ENCODE measurements at regions not wholly inside any gene's neighbourhood (a gene's known extent, or its start where the extent isn't known, plus 50 kb on each side); places are given as distances from the start of the nearest gene placed in this dataset.
"Not testable (repeated sequence)": the region's sequence is repeated elsewhere in the genome, so short reads cannot be mapped to it uniquely, and the experiment has no call there.

DNA sequence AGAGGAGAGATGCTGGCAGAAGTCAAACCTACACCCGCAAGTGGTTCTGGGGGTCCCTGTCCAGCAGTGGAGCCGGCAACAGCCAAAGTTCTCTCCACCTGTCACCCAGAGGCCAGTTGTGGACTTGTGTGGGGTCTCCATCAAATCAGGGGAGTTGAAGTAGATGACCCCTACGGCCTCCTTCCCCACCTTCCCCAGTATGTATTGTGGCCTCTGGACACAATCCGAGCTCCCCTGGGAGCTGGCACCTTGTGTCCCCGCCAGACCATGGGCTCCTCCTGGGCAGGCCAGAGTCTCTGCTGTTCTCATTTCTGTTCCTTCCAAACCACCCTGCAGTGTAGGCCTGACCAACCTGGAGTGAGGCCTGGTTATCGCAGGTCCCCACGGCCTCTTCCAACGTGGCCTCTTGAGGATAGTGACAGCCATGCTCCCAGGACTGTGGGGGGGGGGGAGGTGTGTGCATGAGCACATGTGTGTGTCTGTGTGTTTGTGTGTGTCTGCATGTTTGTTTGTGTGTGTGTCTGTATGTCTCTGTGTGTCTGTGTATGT lies 246.4 kb downstream of the MATN1 start:
- no peak for DNase-seq

DNA sequence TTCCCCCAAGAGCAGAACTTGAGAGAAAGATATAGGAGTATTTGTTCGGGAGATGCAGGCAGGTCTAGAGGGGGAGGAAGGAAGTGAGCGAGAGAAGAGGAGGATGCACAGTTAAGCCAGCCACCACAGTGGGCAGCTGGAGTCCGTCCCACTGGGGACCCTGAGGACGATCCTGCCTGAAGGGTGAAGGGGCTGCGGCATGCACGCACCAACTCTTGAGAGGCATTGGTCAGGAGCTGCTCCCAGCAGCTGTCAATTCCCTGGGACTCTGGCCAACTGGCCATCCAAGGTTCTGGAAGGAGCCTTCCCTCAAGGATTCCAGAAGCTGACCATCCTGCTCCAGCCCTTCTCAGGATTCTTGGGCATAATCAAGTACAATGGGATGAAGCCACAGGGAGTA lies 246.9 kb downstream of the MATN1 start:
- no peak for DNase-seq

DNA sequence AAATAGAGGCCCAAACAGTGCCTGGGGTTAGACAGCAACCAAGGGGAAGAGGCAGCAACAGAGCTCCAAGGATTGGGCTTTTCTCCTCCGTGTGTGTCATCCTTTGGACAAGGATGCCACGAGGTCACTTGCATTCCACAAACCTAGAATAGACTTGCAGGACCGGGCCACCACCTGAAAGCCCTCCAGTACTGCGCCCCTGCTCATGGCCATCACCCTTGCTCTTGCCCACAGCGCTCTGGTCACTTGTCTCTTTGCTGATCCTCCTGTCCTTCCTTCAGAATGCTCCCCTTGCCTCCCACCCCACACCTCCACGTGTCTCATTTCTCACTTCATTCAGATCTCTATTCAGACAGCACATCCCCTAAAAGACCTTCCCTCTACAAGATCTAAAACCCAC lies 247.4 kb downstream of the MATN1 start:
- DNase-seq, result no peak

DNA sequence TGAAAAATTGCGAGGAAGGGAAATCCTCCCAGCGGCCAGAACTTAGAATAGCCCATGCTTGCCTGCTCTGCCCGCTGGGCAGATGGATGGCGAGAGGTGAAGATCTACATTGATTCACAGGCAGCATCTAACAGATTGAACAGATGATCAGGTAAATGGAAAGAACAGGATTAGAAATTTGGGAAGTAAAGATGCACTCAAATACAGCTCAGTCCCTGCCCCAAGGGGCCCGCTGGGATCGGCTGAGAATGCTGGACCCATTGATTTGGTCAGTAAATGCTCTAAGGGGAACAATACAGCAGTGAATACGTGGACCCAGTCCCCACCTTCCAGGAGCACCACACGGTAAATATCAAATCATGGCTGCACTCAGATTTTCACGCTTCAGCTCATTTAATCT lies 248.2 kb downstream of the MATN1 start:
- no peak for DNase-seq

DNA sequence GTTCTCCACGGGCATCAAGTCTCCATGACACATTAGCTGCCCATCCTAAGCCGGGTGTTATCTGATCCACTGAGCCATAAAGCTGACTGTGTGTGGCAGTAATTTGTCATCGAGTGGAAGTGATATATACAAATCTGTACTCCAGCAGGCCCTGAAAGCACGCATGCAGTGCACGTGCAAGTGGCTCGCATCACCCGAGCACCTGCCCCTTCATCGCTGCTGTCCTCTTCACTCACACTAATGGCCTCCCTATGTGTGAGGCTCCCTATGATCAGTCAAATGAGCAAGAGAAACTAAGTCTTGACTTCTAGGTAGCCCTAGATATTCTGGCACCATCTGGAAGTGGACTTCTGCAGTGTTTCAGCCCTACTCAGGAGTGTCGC lies 248.6 kb downstream of the MATN1 start:
- no peak for DNase-seq

DNA sequence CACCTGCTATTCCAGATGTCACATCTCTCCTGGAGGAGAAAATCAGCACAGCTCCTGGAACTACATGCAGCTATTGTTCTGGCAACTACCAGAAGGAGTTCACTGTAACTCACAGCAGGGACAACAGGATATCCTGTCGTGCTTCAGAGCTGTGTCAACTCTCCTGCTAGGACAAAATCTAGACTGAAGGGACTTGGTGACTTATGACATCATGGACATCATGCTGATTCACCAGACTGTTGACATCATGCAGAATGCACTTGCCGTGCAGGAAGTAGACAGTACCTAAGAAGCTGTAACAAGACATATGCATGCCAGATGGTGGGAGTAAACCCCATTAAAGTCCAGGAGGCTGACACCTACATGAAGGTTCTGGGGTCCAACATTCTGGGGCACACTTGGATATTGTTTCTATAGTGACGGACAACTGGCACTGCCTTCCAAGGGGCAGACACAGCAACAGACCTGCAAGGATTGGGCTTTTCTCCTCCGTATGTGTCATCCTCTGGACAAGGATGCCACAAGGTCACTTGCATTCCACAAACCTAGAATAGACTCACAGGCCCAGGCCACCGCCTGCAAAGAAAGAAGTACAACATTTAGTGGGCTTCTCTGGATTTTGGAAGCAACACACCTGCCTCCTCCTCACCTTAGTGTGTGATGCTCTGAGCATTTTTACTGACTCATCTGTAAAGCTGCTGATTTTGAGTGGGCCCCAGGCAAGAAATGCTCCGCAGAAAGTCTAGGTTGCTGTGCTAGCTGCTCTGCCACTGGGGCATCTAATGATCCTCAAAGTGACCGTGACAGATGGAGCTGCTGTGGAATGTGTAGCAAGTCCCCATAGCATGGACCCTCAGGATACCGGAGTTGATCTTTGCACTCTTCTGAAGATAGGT lies 249.2 kb downstream of the MATN1 start:
- DNase-seq, result no peak

DNA sequence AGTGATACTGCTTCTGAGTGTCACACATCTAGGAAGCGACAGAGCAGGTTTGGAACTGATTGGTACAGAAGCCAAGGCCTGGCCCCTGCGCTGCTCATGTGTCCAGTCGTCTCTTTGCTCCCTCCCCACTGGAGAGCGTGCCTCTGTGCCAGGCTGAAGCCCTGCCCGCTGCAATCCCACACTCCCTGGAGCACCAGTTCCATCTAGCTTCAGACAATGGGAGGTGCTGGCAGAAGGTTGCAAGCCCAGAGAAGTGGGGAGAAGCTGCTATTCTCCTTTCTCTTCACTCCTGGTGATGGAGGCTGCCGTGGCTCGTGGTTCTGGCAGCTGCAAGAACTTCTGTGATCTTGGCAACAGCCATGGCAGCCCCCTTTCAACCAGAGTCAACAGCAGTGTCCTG lies 250.9 kb downstream of the MATN1 start:
- DNase-seq, result no peak

DNA sequence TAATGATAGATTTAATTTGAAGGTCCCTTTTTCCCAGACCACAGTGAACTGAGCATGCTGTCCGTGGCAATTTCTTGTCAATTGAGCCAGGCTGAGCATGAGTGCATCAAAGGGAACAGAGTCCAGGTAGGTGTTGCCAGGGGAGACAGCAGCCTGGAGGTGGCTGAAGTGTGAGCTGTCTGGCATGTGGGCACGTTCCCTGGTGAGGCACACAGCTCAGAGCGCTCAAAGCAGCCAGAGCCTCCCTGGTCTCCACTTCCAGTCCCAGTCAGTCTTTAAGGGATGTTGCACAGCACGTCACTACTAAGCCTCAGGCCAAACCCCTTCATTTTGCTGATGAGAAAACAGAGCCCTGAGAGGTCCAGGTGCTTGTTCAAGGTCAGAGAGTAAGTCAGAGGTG lies 251.4 kb downstream of the MATN1 start:
- DNase-seq, result no peak

DNA sequence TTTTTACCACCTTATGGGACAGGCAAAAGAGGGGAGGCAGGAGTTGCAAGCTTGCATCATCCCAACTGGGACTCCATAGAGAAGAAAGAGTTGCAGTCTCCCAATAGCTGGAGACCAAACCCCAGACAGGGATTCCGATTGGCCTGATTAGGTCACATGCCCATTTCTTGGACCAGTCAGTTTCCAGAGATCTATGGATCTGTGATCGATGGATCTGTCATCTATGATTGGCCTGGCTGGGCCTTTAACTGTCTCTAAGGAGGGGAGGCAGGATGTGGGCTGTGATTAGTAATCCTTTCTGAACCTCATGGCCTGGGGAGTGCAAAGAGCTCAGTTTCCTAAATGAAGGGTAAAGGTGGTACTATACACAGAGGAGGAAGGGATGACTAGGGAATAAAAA lies 252.1 kb downstream of the MATN1 start:
- no peak for DNase-seq

DNA sequence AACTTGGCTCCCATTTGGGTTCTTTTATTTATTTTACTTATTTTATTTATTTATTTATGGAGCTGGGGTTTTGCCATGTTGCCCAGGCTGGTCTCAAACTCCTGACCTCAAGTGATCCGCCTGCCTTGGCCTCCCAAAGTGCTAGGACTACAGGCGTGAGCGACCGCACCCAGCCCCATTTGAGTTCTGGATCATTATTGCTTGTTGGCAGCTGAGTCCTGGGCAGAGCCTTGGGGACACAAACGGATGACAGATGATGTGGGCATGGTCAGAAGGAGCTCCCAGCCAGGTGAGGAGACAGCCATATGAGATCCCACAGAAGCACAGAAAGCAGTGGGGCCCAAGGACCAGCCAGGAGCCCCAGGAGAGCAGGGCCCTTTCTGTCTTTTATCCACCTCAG lies 254.0 kb downstream of the MATN1 start:
- no peak for DNase-seq

DNA sequence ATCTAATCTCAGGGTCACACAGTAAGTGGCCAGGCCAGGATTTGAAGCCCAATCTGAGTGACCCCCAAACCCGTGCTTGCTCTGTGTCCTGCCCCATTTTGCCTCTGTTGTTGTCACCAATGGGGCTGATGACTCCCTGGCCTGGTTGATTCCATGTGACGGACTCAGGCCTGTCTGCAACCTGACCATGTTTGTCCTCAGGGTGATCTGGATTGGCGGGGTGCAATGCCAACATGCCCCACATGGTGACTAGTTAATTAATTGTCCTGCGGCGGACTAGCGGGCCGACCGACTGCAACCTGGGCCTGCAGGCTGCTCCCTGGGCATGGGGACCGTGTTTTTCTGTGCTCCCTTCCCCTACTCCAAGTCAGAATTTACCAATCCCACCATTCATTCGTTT lies 256.3 kb downstream of the MATN1 start:
- no peak for DNase-seq

DNA sequence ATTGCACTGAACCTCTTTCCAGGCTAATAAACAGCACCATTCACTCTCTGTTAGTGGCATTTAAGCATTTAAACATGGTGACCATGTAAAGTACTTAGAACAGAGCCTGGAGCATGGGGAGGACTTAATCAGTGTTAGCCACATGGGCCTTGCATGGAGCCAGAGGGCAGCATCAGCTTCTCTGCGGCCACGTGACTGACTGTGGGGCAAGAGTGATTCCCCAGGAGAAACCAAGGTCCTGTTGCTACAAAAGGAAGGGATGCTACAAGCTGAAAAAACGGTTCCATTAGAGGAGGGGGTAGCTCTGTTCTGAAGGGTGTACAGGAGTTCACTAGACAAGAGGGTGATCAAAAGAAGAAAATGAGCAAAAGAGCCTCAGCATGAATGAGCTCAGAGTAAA lies 256.8 kb downstream of the MATN1 start:
- DNase-seq, result no peak

DNA sequence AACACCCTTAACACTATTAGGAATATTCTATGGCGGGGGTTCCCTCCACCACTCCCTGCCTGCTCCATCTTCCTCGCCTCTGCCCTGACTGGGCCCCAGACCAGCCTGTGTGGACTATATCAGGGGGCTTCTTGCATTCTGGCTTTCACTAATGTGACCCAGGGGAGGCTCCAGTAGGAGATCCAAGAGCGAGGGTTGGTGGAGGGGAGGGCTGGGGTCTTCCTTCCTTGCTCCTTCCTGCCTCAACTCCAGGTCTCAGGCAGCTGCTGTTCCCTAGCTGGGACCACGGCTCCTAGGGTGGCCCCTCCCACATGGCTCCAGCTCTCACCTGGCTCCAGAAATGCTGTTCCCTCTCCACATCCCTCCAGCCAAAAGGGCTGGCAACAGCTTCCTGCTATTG lies 257.4 kb downstream of the MATN1 start:
- DNase-seq, result no peak

DNA sequence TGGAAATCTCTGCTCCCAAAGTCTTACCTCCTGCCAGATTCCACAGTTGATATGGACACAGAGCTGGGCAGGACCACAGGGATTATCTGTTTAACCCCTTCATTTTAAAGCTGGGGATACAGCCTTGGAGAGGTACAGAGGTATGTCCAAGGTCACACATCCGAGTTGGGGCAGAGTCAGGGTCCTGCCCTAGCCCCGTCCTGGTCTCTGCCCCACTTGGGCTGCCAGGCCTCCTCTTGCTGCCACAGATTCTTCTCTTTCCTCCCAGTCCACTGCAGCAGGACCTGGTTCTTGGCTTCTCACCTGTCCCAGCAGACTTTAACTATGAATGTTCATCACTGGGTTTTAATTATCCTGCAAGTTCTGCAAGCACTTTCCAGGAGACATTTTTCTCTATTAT lies 258.3 kb downstream of the MATN1 start:
- no peak for DNase-seq

DNA sequence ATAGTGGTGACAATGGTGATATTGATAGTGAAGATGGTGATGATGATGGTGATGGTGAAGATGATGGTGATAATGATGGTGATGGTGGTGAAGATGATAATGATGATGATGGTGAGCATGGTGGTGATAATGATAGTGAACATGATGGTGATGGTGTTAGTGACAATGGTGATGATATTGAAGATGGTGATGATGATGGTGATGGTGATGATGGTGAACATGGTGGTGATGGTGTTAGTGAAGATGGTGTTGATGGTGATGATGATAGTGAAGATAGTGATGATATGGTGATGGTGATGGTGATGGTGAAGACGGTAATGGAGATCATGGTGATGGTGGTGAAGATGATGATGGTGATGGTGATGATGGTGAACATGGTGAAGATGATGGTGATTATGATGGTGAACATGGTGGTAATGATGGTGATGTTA lies 259.2 kb downstream of the MATN1 start:
- DNase-seq, result no peak

DNA sequence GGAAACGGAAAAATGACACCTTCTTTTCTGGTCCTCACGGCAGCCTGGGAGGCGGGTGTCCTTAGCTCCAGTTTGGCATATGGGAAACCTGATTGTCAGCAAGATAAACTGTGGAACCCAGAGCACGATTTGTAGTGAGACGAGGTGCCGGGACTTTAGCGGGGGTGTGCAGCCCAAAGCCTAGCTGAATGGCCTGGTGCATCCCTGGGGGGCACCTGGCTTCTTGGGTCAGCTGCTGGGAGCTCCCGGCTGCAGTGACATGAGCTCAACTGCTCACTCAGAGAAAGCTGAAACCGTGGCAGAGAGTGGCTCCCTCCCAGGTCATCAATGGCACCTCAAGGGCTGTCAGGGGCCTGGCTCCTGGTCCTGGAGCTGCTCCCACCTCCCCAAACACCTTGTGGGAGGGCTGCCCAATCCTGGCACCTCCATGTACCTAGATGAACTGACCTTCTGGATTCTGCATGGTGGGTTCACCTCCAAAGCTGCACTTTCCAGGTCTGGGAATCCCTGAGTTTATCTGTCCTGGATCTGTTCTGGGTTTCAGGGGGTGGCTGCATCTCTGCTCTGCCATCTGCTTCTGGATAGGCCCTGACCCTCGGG lies 260.5 kb downstream of the MATN1 start:
- DNase-seq, result no peak

DNA sequence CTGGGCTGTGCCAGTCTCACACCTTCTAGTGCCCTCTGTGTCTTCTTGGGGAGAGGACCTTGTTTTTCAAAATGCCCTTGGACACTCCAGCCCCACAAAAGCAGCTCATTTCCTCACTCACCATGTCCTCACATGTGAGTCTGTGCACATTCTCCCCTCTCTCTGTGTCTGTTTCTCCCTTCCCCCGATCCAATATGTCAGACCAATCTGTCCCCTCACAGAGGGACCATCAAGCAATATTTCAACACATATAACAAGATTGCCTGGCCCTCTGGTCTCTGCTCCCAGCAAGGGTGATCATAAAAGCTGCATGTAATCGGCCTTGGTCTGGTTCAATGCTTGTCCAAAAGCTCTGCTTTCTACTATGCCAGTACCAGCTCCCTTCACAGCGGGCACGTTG lies 261.2 kb downstream of the MATN1 start:
- DNase-seq, result no peak

DNA sequence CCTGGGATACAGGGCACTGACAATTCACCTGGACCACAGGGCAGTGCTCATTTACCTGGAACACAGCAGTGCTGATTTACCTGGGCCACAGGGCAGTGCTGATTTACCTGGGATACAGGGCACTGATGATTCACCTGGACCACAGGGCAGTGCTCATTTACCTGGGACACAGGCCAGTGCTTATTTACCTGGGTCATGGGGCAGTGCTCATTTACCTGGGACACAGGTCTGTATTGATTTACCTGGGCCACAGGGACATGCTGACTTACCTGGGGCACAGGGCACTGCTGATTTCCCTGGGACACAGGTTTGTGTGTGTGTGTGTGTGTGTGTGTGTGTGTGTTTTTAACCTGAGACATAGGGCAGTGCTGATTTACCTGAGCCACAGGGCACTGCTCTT lies 261.7 kb downstream of the MATN1 start:
- no peak for DNase-seq

DNA sequence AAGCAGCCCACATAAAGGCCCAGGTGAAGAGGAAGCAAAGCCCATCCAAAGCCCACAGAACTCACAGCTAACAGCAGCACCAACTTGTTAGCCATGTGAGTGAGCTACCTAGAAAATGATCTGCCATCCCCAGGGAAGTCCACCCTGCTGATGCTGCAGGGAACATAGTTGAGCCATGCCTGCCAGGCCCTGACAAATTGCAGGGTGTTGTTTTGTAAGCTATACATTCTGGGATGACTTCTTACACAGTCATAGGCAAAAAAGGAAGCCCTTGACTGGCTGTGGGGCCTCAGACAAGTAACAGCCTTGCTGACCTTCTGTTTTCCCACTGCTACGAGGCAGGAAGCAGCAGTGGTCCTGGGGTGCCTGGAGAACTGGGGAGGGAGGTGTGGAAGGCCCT lies 262.7 kb downstream of the MATN1 start:
- DNase-seq, result no peak

DNA sequence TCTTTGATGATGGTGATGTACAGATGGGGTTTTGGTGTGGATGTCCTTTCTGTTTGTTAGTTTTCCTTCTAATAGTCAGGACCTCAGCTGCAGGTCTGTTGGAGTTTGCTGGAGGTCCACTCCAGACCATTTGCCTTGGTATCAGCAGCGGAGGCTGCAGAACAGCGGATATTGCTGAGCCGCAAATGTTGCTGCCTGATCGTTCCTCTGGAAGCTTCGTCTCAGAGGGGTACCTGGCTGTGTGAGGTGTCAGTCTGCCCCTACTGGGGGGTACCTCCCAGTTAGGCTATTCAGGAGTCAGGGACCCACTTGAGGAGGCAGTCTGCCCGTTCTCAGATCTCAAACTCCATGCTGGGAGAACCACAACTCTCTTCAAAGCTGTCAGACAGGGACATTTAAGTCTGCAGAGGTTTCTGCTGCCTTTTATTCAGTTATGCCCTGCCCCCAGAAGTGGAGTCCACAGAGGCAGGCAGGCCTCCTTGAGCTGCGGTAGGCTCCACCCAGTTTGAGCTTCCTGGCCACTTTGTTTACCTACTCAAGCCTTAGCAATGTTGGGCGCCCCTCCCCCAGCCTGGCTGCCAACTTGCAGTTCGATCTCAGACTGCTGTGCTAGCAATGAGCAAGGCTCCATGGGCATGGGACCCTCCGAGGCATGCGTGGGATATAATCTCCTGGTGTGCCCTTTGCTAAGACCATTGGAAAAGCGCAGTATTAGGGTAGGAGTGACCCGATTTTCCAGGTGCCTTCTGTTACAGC lies 264.5 kb downstream of the MATN1 start:
- not testable (repeated sequence) for DNase-seq

DNA sequence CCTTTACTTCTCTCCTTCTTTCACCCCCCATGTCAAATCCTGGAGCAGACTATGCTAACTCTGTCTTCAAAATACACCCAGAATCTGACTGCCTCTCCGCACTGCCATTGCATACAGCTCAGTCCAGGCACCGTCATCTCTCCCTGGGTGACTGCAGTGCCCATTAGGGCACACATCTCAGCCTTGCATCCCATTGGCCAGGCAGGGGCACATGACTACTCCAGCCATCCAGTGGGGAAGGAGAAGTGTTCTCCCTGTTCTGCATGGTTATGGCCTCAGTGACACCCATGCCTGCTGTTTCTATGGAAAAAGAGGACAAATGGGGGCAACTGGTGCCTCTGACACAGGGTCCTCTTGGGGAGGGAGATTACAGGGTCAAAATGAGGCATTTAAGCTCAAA lies 270.5 kb downstream of the MATN1 start:
- no peak for DNase-seq

DNA sequence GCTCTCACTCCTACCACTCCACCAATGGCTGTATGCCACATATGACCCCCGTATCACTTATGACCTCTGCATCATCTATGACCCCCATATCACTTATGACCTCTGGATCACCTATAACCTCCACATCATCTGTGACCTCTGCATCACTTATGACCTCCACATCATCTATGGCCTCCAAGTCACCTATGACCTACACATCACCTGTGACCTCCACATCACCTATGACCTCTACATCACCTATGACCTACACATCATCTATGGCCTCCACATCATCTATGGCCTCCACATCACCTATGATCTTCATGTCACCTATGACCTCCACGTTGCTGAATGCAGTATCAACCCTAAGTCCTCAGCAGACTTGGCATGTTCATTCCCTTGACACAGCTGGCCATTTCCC lies 271.2 kb downstream of the MATN1 start:
- DNase-seq, result no peak

DNA sequence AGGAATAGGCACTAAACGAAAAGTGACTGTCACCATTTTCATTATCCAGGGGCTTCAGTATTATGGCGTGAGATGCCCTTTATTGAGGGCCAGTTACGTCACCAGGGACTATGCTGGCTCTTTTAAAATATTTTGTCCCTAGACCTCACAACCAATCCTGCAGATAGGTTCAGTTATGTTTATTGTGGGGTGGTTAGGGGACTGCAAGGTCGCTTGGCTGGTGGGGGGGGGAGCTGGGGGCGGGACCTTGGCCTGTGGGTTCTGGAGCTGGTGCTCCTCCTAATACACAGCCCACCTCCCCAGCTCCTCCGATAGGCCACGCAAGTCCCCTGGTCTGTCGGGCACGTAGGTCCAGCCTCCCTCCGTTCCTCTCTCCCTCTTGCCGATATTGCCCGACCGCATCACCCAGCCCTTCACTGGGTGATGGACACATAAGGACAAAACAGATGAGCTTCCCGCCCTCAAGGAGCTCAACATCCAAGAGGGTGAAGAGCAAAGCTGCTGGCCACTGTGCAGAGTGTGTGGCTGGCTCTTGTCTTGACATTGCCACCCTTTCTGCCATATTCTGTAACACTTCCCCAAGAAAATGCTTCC lies 271.8 kb downstream of the MATN1 start:
- no peak for DNase-seq

All from fibroblast of skin of right quadriceps (primary cell).